Peyer's patch (tissue), 4 donors: ENCODE measurements at regions not wholly inside any gene's neighbourhood (a gene's known extent, or its start where the extent isn't known, plus 50 kb on each side); places are given as distances from the start of the nearest gene placed in this dataset.
"Not testable (repeated sequence)": the region's sequence is repeated elsewhere in the genome, so short reads cannot be mapped to it uniquely, and the experiment has no call there.

ENCODE experiments used
- DNase-seq, 3 donors: peaks; one replicate each; pipeline ENCODE4 v3.0.0-alpha.2; 2017 to 2019
- H3K27ac ChIP-seq, 4 donors: fragments of 200-600 bp; sonication (generic); one replicate each; pipeline ENCODE4 v1.5.1; 2016 to 2019
- H3K27me3 ChIP-seq, 2 donors: fragments of 200-600 bp; sonication (generic); one replicate each; pipeline ENCODE4 v1.5.1; 2019
- H3K36me3 ChIP-seq, 3 donors: fragments of 200-600 bp; sonication (generic); one replicate each; pipeline ENCODE4 v1.5.1; 2016 to 2019
- H3K4me1 ChIP-seq, 4 donors: fragments of 200-600 bp; sonication (generic); one replicate each; pipeline ENCODE4 v1.5.1; 2016 to 2019
- H3K4me3 ChIP-seq, 4 donors: fragments of 200-600 bp; sonication (generic); 1 replicate in 3 of 4; 2 replicates in 1 of 4; pipeline ENCODE4 v1.5.1; 2016 to 2019; ENCODE audit warnings: mild to moderate bottlenecking in 1 of 4
- H3K9me3 ChIP-seq, 4 donors: fragments of 200-600 bp; sonication (generic); one replicate each; pipeline ENCODE4 v1.5.1; 2016 to 2019; ENCODE audit warnings: mild to moderate bottlenecking in 1 of 4
- CTCF ChIP-seq, 6 experiments: fragments of 450-650 bp in 4 of 6; fragments of 200-600 bp in 2 of 6; sonication (generic) in 1 of 6; IDR thresholded peaks; one replicate each; pipeline ENCODE4 v1.5.1; 2017 to 2019; ENCODE audit warnings: antibody characterized with exemption in 6 of 6, mild to moderate bottlenecking in 3 of 6, moderate library complexity in 1 of 6
- POLR2A ChIP-seq, 2 donors: fragments of 450-650 bp; IDR thresholded peaks; one replicate each; pipeline ENCODE4 v1.5.1; 2017; ENCODE audit warnings: antibody characterized with exemption in 2 of 2, mild to moderate bottlenecking in 2 of 2, moderate library complexity in 2 of 2

- not testable (repeated sequence) for H3K27ac ChIP-seq
These were observed 4486.6 kb upstream of the OR11H1 start for GRCh38 chr22:11041416-11041815.

GRCh38 chr22:11042116-11042515, 4485.9 kb upstream of the OR11H1 start:
- TF ChIP-seq POLR2A (IDR thresholded peaks at IDR 0.05) (no peak), CTCF (IDR thresholded peaks at IDR 0.05) (no peak)
- DNase-seq = no peak
- Histone ChIP-seq H3K27me3 (no peaks in the 10 kb centered on the region), H3K9me3 (peaks cover 0 to 47% (median 8%) of the 10 kb centered on the region in 4 donors), H3K27ac (no peak overlapping the region), H3K4me1 (no peaks in the 10 kb centered on the region), H3K36me3 (no peaks in the 10 kb centered on the region), H3K4me3 (no peak overlapping the region)

More at GRCh38 chr22:11041416-11041815, 4486.6 kb upstream of the OR11H1 start:
- not testable (repeated sequence) for H3K4me3 ChIP-seq, H3K27me3 ChIP-seq, H3K36me3 ChIP-seq, H3K4me1 ChIP-seq
- DNase-seq = peak in 1 of 3 donors; percentile 20
- H3K9me3 ChIP-seq = peaks cover 0 to 54% (median 8%) of the 10 kb centered on the region in 4 donors

- H3K4me3 ChIP-seq, DNase-seq, H3K36me3 ChIP-seq, H3K4me1 ChIP-seq, H3K27ac ChIP-seq, H3K27me3 ChIP-seq: not testable (repeated sequence)
- H3K9me3 ChIP-seq = peaks cover 0 to 37% (median 3%) of the 10 kb centered on the region in 4 donors
These were observed 4484.7 kb upstream of the OR11H1 start for GRCh38 chr22:11043289-11043688.

GRCh38 chr22:11048884-11049283, 4479.1 kb upstream of the OR11H1 start:
- not testable (repeated sequence) for DNase-seq, H3K36me3 ChIP-seq, H3K27ac ChIP-seq, H3K27me3 ChIP-seq, H3K4me1 ChIP-seq, H3K4me3 ChIP-seq
- H3K9me3 ChIP-seq = peaks cover 0 to 16% (median under 1%) of the 10 kb centered on the region in 4 donors

- not testable (repeated sequence) for H3K27ac ChIP-seq, H3K27me3 ChIP-seq, H3K4me1 ChIP-seq, H3K4me3 ChIP-seq, H3K36me3 ChIP-seq
- peaks cover 0 to 27% (median 3%) of the 10 kb centered on the region in 4 donors for H3K9me3 ChIP-seq
- DNase-seq = peak in 1 of 3 donors; percentile 31
These were observed 4477.8 kb upstream of the OR11H1 start for GRCh38 chr22:11050226-11050625.

- not testable (repeated sequence) for H3K36me3 ChIP-seq, H3K27ac ChIP-seq, H3K4me1 ChIP-seq, H3K4me3 ChIP-seq, H3K27me3 ChIP-seq
- peak in 1 of 3 donors; percentile 20 for DNase-seq
- H3K9me3 ChIP-seq = peaks cover 0 to 34% (median 7%) of the 10 kb centered on the region in 4 donors
These were observed 4476.4 kb upstream of the OR11H1 start for GRCh38 chr22:11051401-11052112.

GRCh38 chr22:11053403-11054344, 4474.3 kb upstream of the OR11H1 start:
- not testable (repeated sequence) for H3K4me3 ChIP-seq, H3K27ac ChIP-seq, H3K36me3 ChIP-seq, H3K27me3 ChIP-seq, H3K4me1 ChIP-seq
- peak in 1 of 3 donors; percentile 37 for DNase-seq
- H3K9me3 ChIP-seq = peaks cover 0 to 47% (median 7%) of the 10 kb centered on the region in 4 donors

- H3K36me3 ChIP-seq, H3K4me3 ChIP-seq, H3K27ac ChIP-seq, H3K4me1 ChIP-seq, H3K27me3 ChIP-seq: not testable (repeated sequence)
- peaks cover 0 to 47% (median 7%) of the 10 kb centered on the region in 4 donors for H3K9me3 ChIP-seq
- peak in 1 of 3 donors; percentile 48 for DNase-seq
These were observed 4473.3 kb upstream of the OR11H1 start for GRCh38 chr22:11054681-11055080.

- H3K27me3 ChIP-seq, H3K27ac ChIP-seq, H3K36me3 ChIP-seq, H3K4me3 ChIP-seq, H3K4me1 ChIP-seq: not testable (repeated sequence)
- peaks cover 0 to 47% (median 7%) of the 10 kb centered on the region in 4 donors for H3K9me3 ChIP-seq
- peak in 1 of 3 donors; percentile 54 for DNase-seq
These were observed 4472.8 kb upstream of the OR11H1 start for GRCh38 chr22:11055176-11055575.

- H3K4me1 ChIP-seq, H3K27ac ChIP-seq, H3K36me3 ChIP-seq, H3K4me3 ChIP-seq, H3K27me3 ChIP-seq: not testable (repeated sequence)
- peak in 1 of 3 donors; percentile 53 for DNase-seq
- H3K9me3 ChIP-seq = peaks cover 0 to 39% (median 9%) of the 10 kb centered on the region in 4 donors
These were observed 4469.9 kb upstream of the OR11H1 start for GRCh38 chr22:11057955-11058547.

- H3K4me1 ChIP-seq, H3K36me3 ChIP-seq, H3K27ac ChIP-seq, H3K4me3 ChIP-seq, H3K27me3 ChIP-seq: not testable (repeated sequence)
- peak in 1 of 3 donors; percentile 34 for DNase-seq
- H3K9me3 ChIP-seq = peaks cover 0 to 29% (median 9%) of the 10 kb centered on the region in 4 donors
These were observed 4468.9 kb upstream of the OR11H1 start for GRCh38 chr22:11059129-11059528.

GRCh38 chr22:11060797-11061196, 4467.2 kb upstream of the OR11H1 start:
- not testable (repeated sequence) for H3K4me1 ChIP-seq, H3K4me3 ChIP-seq, H3K27me3 ChIP-seq, H3K36me3 ChIP-seq, H3K27ac ChIP-seq
- peaks cover 0 to 15% (median 3%) of the 10 kb centered on the region in 4 donors for H3K9me3 ChIP-seq
- peak in 1 of 3 donors; percentile 23 for DNase-seq

- H3K27ac ChIP-seq, H3K4me3 ChIP-seq, H3K36me3 ChIP-seq, H3K4me1 ChIP-seq, H3K27me3 ChIP-seq: not testable (repeated sequence)
- DNase-seq = peak in 1 of 3 donors; percentile 37
- H3K9me3 ChIP-seq = peaks cover 0 to 19% (median 9%) of the 10 kb centered on the region in 4 donors
These were observed 4465.5 kb upstream of the OR11H1 start for GRCh38 chr22:11062534-11062933.
